ENCODE measurements at regions not wholly inside any gene's neighbourhood (a gene's known extent, or its start where the extent isn't known, plus 50 kb on each side); places are given as distances from the start of the nearest gene placed in this dataset.

- no peak for TF ChIP-seq CTCF (IDR thresholded peaks at IDR 0.05)
- TF ChIP-seq EP300 (IDR thresholded peaks at IDR 0.05): no peak
- TF ChIP-seq POLR2A (IDR thresholded peaks at IDR 0.05): no peak
These were observed 286.9 kb upstream of the NXPH2 start for GRCh38 chr2:139067072-139067471.
